OCI-LY7 (cell line): ENCODE measurements at regions not wholly inside any gene's neighbourhood (a gene's known extent, or its start where the extent isn't known, plus 50 kb on each side); places are given as distances from the start of the nearest gene placed in this dataset.

Experiments used
- CTCF ChIP-seq: fragments of 200-600 bp; sonication (generic); conservative IDR thresholded peaks from 2 replicates; pipeline ENCODE4 v1.5.1; 2014; ENCODE audit warnings: mild to moderate bottlenecking, antibody characterized with exemption, low read length, moderate library complexity, mixed read lengths
- EZH2phosphoT487 ChIP-seq: fragments of 200-600 bp; sonication (generic); IDR thresholded peaks from 2 replicates; pipeline ENCODE4 v1.6.1; 2018; ENCODE audit warnings: low read depth, borderline replicate concordance, mild to moderate bottlenecking, mixed run types, antibody characterized with exemption, low read length, moderate library complexity, mixed read lengths

- no peak for TF ChIP-seq CTCF
- TF ChIP-seq EZH2phosphoT487 = no peak
Measured at GRCh38 chr11:70521475-70522308, 123.4 kb downstream of the CTTN start.
